ENCODE measurements at regions not wholly inside any gene's neighbourhood (a gene's known extent, or its start where the extent isn't known, plus 50 kb on each side); places are given as distances from the start of the nearest gene placed in this dataset.

- TF ChIP-seq POLR2A (IDR thresholded peaks at IDR 0.05) (no peak), POLR2AphosphoS5 (IDR thresholded peaks at IDR 0.05) (no peak), CTCF (IDR thresholded peaks at IDR 0.05) (no peak)
- DNase-seq (ENCODE audit: low spot score in 2 of 2): no peak
- no peaks in the 10 kb centered on the region for H3K4me1 ChIP-seq
- H3K4me3 ChIP-seq: no peak overlapping the region
- no peaks in the 10 kb centered on the region for H3K9me3 ChIP-seq
- intact Hi-C loops (cut with DNase I; ENCODE audit: low total_unique reads): no loop called here
- no peaks in the 10 kb centered on the region for H3K27me3 ChIP-seq
- H3K27ac ChIP-seq: no peak overlapping the region
- H3K36me3 ChIP-seq: no peaks in the 10 kb centered on the region
Observed at GRCh38 chr3:40996827-40997710, 202.2 kb upstream of the CTNNB1 start.

GRCh38 chr3:40997711-40998519, 201.4 kb upstream of the CTNNB1 start:
- H3K27me3 ChIP-seq: no peaks in the 10 kb centered on the region
- no peaks in the 10 kb centered on the region for H3K9me3 ChIP-seq
- intact Hi-C loops (cut with DNase I; ENCODE audit: low total_unique reads): no loop called here
- no peaks in the 10 kb centered on the region for H3K4me1 ChIP-seq
- no peak overlapping the region for H3K4me3 ChIP-seq
- peak overlapping the region; percentile 19 to 20 for H3K27ac ChIP-seq
- DNase-seq (ENCODE audit: low spot score in 2 of 2): peak in 1 of 2 donors; percentile 32
- TF ChIP-seq POLR2A (IDR thresholded peaks at IDR 0.05): no peak
- TF ChIP-seq POLR2AphosphoS5 (IDR thresholded peaks at IDR 0.05): no peak
- TF ChIP-seq CTCF (IDR thresholded peaks at IDR 0.05): no peak
- H3K36me3 ChIP-seq: no peaks in the 10 kb centered on the region

- no peak for TF ChIP-seq CTCF (IDR thresholded peaks at IDR 0.05)
- no peak for TF ChIP-seq POLR2AphosphoS5 (IDR thresholded peaks at IDR 0.05)
- no peak for TF ChIP-seq POLR2A (IDR thresholded peaks at IDR 0.05)
- Histone ChIP-seq H3K27ac (no peak overlapping the region), H3K4me3 (no peak overlapping the region), H3K27me3 (no peaks in the 10 kb centered on the region), H3K9me3 (no peaks in the 10 kb centered on the region), H3K4me1 (no peaks in the 10 kb centered on the region), H3K36me3 (no peaks in the 10 kb centered on the region)
- DNase-seq (ENCODE audit: low spot score in 2 of 2): no peak
- intact Hi-C loops (cut with DNase I; ENCODE audit: low total_unique reads): no loop called here
Observed at GRCh38 chr3:40999682-41000081, 199.6 kb upstream of the CTNNB1 start.

- Histone ChIP-seq H3K4me1 (no peaks in the 10 kb centered on the region), H3K4me3 (no peak overlapping the region), H3K36me3 (no peaks in the 10 kb centered on the region), H3K27ac (no peak overlapping the region), H3K9me3 (no peaks in the 10 kb centered on the region), H3K27me3 (no peaks in the 10 kb centered on the region)
- TF ChIP-seq CTCF (IDR thresholded peaks at IDR 0.05): no peak
- TF ChIP-seq POLR2A (IDR thresholded peaks at IDR 0.05): no peak
- TF ChIP-seq POLR2AphosphoS5 (IDR thresholded peaks at IDR 0.05): no peak
- intact Hi-C loops (cut with DNase I; ENCODE audit: low total_unique reads): no loop called here
- DNase-seq (ENCODE audit: low spot score in 2 of 2): no peak
Observed at GRCh38 chr3:41000471-41000870, 198.8 kb upstream of the CTNNB1 start.

- TF ChIP-seq POLR2AphosphoS5 (IDR thresholded peaks at IDR 0.05) (no peak), POLR2A (IDR thresholded peaks at IDR 0.05) (no peak), CTCF (IDR thresholded peaks at IDR 0.05) (no peak)
- DNase-seq (ENCODE audit: low spot score in 2 of 2): no peak
- Histone ChIP-seq H3K27ac (no peak overlapping the region), H3K27me3 (no peaks in the 10 kb centered on the region), H3K4me1 (no peaks in the 10 kb centered on the region), H3K36me3 (no peaks in the 10 kb centered on the region), H3K4me3 (no peak overlapping the region), H3K9me3 (no peaks in the 10 kb centered on the region)
- intact Hi-C loops (cut with DNase I; ENCODE audit: low total_unique reads): no loop called here
Observed at GRCh38 chr3:41001556-41001955, 197.7 kb upstream of the CTNNB1 start.

All from breast epithelium (tissue), 4 donors.